GM12891 (cell line): ENCODE measurements at regions not wholly inside any gene's neighbourhood (a gene's known extent, or its start where the extent isn't known, plus 50 kb on each side); places are given as distances from the start of the nearest gene placed in this dataset.

Experiments
- PAX5 ChIP-seq: IDR thresholded peaks from 2 replicates; pipeline ENCODE4 v1.6.1; 2011; ENCODE audit warnings: low read length, moderate library complexity, mild to moderate bottlenecking; ENCODE audit not compliant: insufficient read depth, severe bottlenecking
- POLR2A ChIP-seq: IDR thresholded peaks from 2 replicates; pipeline ENCODE4 v1.6.1; 2011; ENCODE audit warnings: low read depth, low read length, control low read depth
- POLR2AphosphoS5 ChIP-seq: IDR thresholded peaks from 2 replicates; pipeline ENCODE4 v1.6.1; 2011; ENCODE audit warnings: low read depth, low read length, control low read depth
- POU2F2 ChIP-seq: IDR thresholded peaks from 2 replicates; pipeline ENCODE4 v1.6.1; 2011; ENCODE audit warnings: low read depth, mild to moderate bottlenecking, control low read depth, low read length, moderate library complexity
- SPI1 ChIP-seq: IDR thresholded peaks from 2 replicates; pipeline ENCODE4 v1.6.1; 2011; ENCODE audit warnings: low read depth, low read length, control low read depth

GRCh38 chr1:81542196-81542595, 258.5 kb upstream of the ADGRL2 start:
- TF ChIP-seq POLR2A (no peak), PAX5 (no peak), POLR2AphosphoS5 (no peak), SPI1 (no peak), POU2F2 (no peak)
